GM23248 (cell line): ENCODE measurements at regions not wholly inside any gene's neighbourhood (a gene's known extent, or its start where the extent isn't known, plus 50 kb on each side); places are given as distances from the start of the nearest gene placed in this dataset.
"Not testable (repeated sequence)": the region's sequence is repeated elsewhere in the genome, so short reads cannot be mapped to it uniquely, and the experiment has no call there.

ENCODE experiments used
- DNase-seq: peaks from one replicate; pipeline ENCODE4 v3.0.0-alpha.2; 2015
- H2AFZ ChIP-seq: fragments of 200-600 bp; sonication (generic); 2 replicates; pipeline ENCODE4 v1.6.1; 2016; ENCODE audit warnings: antibody characterized with exemption
- H3F3A ChIP-seq: fragments of 200-600 bp; sonication (generic); 2 replicates; pipeline ENCODE4 v1.6.1; 2016; ENCODE audit warnings: mild to moderate bottlenecking, antibody characterized with exemption, mixed run types; ENCODE audit not compliant: insufficient read depth
- H3K27ac ChIP-seq: fragments of 200-600 bp; sonication (generic); 2 replicates; pipeline ENCODE4 v1.5.1; 2016; ENCODE audit warnings: mild to moderate bottlenecking
- H3K27me3 ChIP-seq: fragments of 200-600 bp; sonication (generic); replicated peaks from 2 replicates; pipeline ENCODE4 v1.6.1; 2016; ENCODE audit warnings: mild to moderate bottlenecking; ENCODE audit not compliant: insufficient read depth
- H3K36me3 ChIP-seq: fragments of 200-600 bp; sonication (generic); 2 replicates; pipeline ENCODE4 v1.6.1; 2016; ENCODE audit warnings: low read depth, mild to moderate bottlenecking
- H3K4me1 ChIP-seq: fragments of 200-600 bp; sonication (generic); 2 replicates; pipeline ENCODE4 v1.6.1; 2016; ENCODE audit warnings: mild to moderate bottlenecking; ENCODE audit not compliant: insufficient read depth
- H3K4me2 ChIP-seq: fragments of 200-600 bp; sonication (generic); one replicate; pipeline ENCODE4 v1.6.1; 2016; ENCODE audit warnings: mild to moderate bottlenecking; ENCODE audit not compliant: unreplicated experiment
- H3K4me3 ChIP-seq: fragments of 200-600 bp; sonication (generic); 2 replicates; pipeline ENCODE4 v1.5.1; 2016; ENCODE audit warnings: mild to moderate bottlenecking
- H3K79me2 ChIP-seq: fragments of 200-600 bp; sonication (generic); 2 replicates; pipeline ENCODE4 v1.6.1; 2016; ENCODE audit warnings: mild to moderate bottlenecking; ENCODE audit not compliant: insufficient read depth
- H3K9ac ChIP-seq: fragments of 200-600 bp; sonication (generic); 2 replicates; pipeline ENCODE4 v1.6.1; 2016; ENCODE audit warnings: mild to moderate bottlenecking
- H3K9me2 ChIP-seq: fragments of 200-600 bp; sonication (generic); 2 replicates; pipeline ENCODE4 v1.6.1; 2016; ENCODE audit warnings: mixed run types, mild to moderate bottlenecking, moderate library complexity; ENCODE audit not compliant: insufficient read depth
- H3K9me3 ChIP-seq: fragments of 200-600 bp; sonication (generic); one replicate; pipeline ENCODE4 v1.6.1; 2017; ENCODE audit warnings: low read depth
- H4K20me1 ChIP-seq: fragments of 200-600 bp; sonication (generic); 2 replicates; pipeline ENCODE4 v1.6.0; 2016; ENCODE audit not compliant: insufficient read depth
- EZH2 ChIP-seq: fragments of 200-600 bp; sonication (generic); IDR thresholded peaks from 2 replicates; pipeline ENCODE4 v1.6.1; 2018; ENCODE audit warnings: antibody characterized with exemption, mild to moderate bottlenecking; ENCODE audit not compliant: insufficient read depth, poor library complexity, severe bottlenecking
- EZH2phosphoT487 ChIP-seq: fragments of 200-600 bp; sonication (generic); IDR thresholded peaks from 2 replicates; pipeline ENCODE4 v1.6.1; 2018; ENCODE audit warnings: antibody characterized with exemption, moderate library complexity, mild to moderate bottlenecking, low read depth; ENCODE audit not compliant: insufficient read depth
- WGBS, 2 experiments: methylation state at CpG; one replicate each; pipeline ENCODE4 v1.1.6; 2015 to 2017; ENCODE audit warnings: low lambda C conversion rate in 2 of 2, low coverage in 1 of 2; ENCODE audit errors: missing lambda C conversion rate in 2 of 2; 5-methylcytosine and 5-hydroxymethylcytosine counted together
- in situ Hi-C: fragments of 300-500 bp; cut with MboI; formaldehyde crosslinking; loops from 2 replicates; pipeline ENCODE4 v1.15.0; 2020

- in situ Hi-C loops: no loop called here
- no peaks in the 10 kb centered on the region for H3K9me2 ChIP-seq
These were observed 392.9 kb upstream of the CRIM1 start for GRCh38 chr2:35962585-35963146.

DNA sequence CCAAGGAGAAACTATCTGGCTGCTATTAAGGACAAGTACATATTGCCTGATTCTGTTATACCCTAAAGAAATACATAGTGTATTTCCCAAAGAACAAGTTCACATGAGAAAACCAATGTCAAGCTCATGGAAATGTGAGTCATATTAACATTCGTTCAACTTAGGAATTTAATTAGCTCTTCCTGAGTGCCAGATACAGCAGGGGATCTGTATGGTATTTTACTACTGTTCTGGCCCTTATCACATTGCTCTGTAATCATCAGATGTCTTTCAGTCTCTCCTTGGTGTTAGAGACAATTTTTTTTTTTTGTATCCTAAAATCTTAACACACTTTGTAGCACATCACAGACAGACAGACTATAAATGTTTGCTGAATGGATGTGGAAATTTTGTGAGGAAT is 395.0 kb upstream of the CRIM1 start:
- Histone ChIP-seq H3K4me1 (no peaks in the 10 kb centered on the region), H3K27ac (no peak overlapping the region), H2AFZ (no peak overlapping the region), H3K9me2 (no peaks in the 10 kb centered on the region), H3K27me3 (no peaks in the 10 kb centered on the region), H3F3A (no peaks in the 10 kb centered on the region), H3K4me3 (no peak overlapping the region), H3K9ac (no peak overlapping the region), H3K4me2 (no peak overlapping the region), H3K36me3 (no peaks in the 10 kb centered on the region), H3K79me2 (no peaks in the 10 kb centered on the region), H4K20me1 (no peaks in the 10 kb centered on the region), H3K9me3 (no peaks in the 10 kb centered on the region)
- 11 to 29% methylated on average over 1 of the region's 1 CpG for WGBS, 2 experiments
- TF ChIP-seq EZH2 (no peak), EZH2phosphoT487 (no peak)
- DNase-seq: no peak
- in situ Hi-C loops: no loop called here

More at GRCh38 chr2:35962585-35963146, 392.9 kb upstream of the CRIM1 start:
- H3K9ac ChIP-seq: no peak overlapping the region
- no peaks in the 10 kb centered on the region for H3K27me3 ChIP-seq
- H3K27ac ChIP-seq: no peak overlapping the region
- H3F3A ChIP-seq: no peaks in the 10 kb centered on the region
- no peaks in the 10 kb centered on the region for H3K9me3 ChIP-seq
- TF ChIP-seq EZH2: no peak
- no peak overlapping the region for H3K4me3 ChIP-seq
- H3K79me2 ChIP-seq: no peaks in the 10 kb centered on the region
- no peaks in the 10 kb centered on the region for H3K36me3 ChIP-seq
- WGBS, 2 experiments: 17 to 31% methylated on average over 4 of the region's 4 CpGs
- no peak overlapping the region for H3K4me2 ChIP-seq
- no peaks in the 10 kb centered on the region for H3K4me1 ChIP-seq
- no peaks in the 10 kb centered on the region for H4K20me1 ChIP-seq
- no peak overlapping the region for H2AFZ ChIP-seq
- DNase-seq: no peak

DNA sequence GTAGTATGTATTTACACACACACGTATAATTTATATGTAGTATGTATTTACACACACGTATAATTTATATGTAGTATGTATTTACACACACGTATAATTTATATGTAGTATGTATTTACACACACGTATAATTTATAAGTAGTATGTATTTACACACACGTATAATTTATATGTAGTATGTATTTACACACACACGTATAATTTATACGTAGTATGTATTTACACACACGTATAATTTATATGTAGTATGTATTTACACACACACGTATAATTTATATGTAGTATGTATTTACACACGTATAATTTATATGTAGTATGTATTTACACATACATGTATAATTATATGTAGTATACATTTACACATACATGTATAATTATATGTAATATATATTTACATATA is 398.5 kb upstream of the CRIM1 start:
- H4K20me1 ChIP-seq, H3K27me3 ChIP-seq, DNase-seq, H3K27ac ChIP-seq, H2AFZ ChIP-seq, H3K4me3 ChIP-seq, H3K36me3 ChIP-seq, H3K4me2 ChIP-seq, H3K9ac ChIP-seq, H3K9me3 ChIP-seq, H3K4me1 ChIP-seq, in situ Hi-C loops, H3K79me2 ChIP-seq, H3F3A ChIP-seq, H3K9me2 ChIP-seq: not testable (repeated sequence)
- 80% methylated on average over 10 of the region's 10 CpGs for WGBS, 2 experiments

DNA sequence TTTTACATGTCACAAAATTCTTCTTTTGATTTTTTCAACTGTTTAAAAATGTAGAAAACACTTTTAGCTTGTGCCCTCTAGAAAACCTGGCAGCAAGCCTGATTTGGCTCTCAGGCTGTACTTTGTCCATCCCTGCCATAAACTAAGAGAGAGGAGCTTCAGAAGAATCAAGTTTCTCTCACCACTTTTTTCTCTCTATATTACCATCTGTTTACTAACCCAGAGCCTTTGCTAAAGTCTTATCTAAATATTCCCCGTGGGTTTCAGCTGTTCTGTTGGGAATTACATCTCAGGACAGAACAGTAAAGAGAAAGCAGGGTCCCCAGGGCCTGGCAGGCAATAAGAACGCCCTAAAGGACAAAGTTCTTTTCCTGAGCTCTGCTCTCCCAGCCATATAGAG is 409.1 kb upstream of the CRIM1 start:
- Histone ChIP-seq H3K36me3 (no peaks in the 10 kb centered on the region), H3K27me3 (no peaks in the 10 kb centered on the region), H2AFZ (no peak overlapping the region), H3K27ac (no peak overlapping the region), H4K20me1 (no peaks in the 10 kb centered on the region), H3K4me3 (no peak overlapping the region), H3K4me1 (no peaks in the 10 kb centered on the region), H3K9ac (no peak overlapping the region), H3K9me2 (no peaks in the 10 kb centered on the region), H3F3A (no peaks in the 10 kb centered on the region), H3K4me2 (no peak overlapping the region), H3K79me2 (no peaks in the 10 kb centered on the region), H3K9me3 (no peaks in the 10 kb centered on the region)
- TF ChIP-seq EZH2: no peak
- no peak for TF ChIP-seq EZH2phosphoT487
- DNase-seq: no peak
- WGBS, 2 experiments: 5% methylated on average over 2 of the region's 2 CpGs
- in situ Hi-C loops: no loop called here

DNA sequence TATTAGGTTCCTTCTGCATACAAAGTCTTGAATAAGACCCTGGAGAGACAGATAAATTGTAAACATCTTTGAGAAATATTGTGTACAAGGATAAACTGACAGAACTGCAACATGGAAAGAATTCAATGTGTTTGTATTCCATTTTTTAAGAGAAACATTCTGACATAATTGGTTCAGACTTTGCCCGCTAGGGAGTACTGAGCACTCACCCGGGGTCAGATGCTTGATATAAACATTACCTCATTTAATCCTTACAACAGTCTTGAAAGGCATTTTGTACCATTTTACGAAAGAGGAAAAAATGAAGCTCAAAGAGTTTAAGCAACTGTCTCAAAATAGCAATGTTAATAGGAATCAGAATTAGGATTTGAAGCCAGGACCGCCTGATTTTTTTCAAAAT is 416.7 kb upstream of the CRIM1 start:
- in situ Hi-C loops: no loop called here
- Histone ChIP-seq H3K36me3 (no peaks in the 10 kb centered on the region), H3F3A (no peaks in the 10 kb centered on the region), H3K4me3 (no peak overlapping the region), H3K27me3 (no peaks in the 10 kb centered on the region), H3K9me2 (no peaks in the 10 kb centered on the region), H2AFZ (no peak overlapping the region), H3K4me2 (no peak overlapping the region), H3K79me2 (no peaks in the 10 kb centered on the region), H3K9ac (no peak overlapping the region), H4K20me1 (no peaks in the 10 kb centered on the region), H3K27ac (no peak overlapping the region), H3K9me3 (no peaks in the 10 kb centered on the region), H3K4me1 (no peaks in the 10 kb centered on the region)
- 1 to 3% methylated on average over 4 of the region's 4 CpGs for WGBS, 2 experiments
- TF ChIP-seq EZH2phosphoT487 (no peak), EZH2 (no peak)
- DNase-seq: no peak
